CD4-positive, alpha-beta T cell treated with Interleukin-21 for 1 hour (primary cell): ENCODE measurements at regions not wholly inside any gene's neighbourhood (a gene's known extent, or its start where the extent isn't known, plus 50 kb on each side); places are given as distances from the start of the nearest gene placed in this dataset.
"Not testable (repeated sequence)": the region's sequence is repeated elsewhere in the genome, so short reads cannot be mapped to it uniquely, and the experiment has no call there.

Experiments
- DNase-seq: peaks from one replicate; pipeline ENCODE4 v3.0.0-alpha.2; 2020

GRCh38 chrY:22472027-22472426, 68.8 kb downstream of the RBMY1J start:
- DNase-seq: not testable (repeated sequence)

GRCh38 chrY:22477846-22478245, 74.6 kb downstream of the RBMY1J start:
- DNase-seq: not testable (repeated sequence)

- not testable (repeated sequence) for DNase-seq
These were observed 81.3 kb downstream of the RBMY1J start for GRCh38 chrY:22484465-22484864.

DNA sequence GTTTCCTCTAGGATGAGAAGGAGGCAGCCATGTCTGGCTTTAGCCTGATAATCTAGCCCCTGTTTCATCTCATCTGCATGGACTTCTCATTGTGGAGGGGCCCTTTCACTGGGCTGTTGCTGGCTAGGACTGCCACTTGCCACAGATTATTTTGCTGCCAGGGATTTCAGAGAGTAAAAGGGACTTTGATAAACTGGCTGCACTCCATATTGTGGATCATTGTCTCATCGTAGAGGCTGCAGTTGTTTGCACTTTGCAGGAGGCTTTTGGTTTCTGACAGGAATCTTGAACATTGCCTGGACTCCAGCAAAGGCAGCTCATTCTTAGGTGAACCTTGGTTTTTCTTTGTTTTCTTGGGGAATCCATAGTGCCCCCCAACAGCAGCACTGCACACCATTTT, 85.5 kb downstream of the RBMY1J start:
- DNase-seq: not testable (repeated sequence)

DNA sequence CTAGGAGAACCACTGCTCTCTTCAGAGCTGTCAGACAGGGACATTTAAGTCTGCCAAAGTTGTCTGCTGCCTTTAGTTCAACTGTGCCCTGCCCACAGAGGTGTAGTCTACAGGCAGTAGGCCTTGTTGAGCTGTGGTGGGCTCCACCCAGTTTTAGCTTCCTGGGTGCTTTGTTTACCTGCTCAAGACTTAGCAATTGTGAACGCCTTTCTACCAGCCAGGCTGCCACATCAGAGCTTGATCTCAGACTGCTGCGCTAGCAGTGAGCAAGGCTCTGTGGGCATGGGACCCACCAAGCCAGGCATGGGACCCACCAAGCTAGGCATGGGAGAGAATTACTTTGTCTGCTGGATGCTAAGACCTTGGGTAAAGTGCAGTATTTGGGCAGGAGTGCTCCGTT, 96.5 kb downstream of the RBMY1J start:
- not testable (repeated sequence) for DNase-seq

GRCh38 chrY:22513719-22514118, 110.5 kb downstream of the RBMY1J start:
- DNase-seq: not testable (repeated sequence)

DNA sequence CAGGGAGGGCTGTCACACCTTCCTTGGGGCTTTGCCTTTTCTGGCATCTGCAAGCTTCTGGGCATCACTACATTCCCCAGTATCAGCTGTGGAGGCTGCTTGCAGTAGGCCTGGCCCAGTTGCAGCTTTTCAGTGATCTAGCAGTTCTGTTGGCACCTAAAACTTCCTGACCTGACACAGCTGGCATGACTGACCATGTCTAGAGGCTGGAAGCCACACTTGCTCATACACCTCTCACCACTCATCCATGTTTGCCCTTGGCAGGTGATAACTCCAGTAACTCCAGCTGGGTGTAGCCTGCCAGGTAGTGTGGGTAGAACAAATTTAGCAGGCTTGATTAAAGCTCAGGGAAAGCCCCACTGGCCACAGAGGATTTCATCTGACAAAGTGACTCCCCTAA, 122.6 kb downstream of the RBMY1J start:
- DNase-seq: not testable (repeated sequence)

GRCh38 chrY:22572975-22573374, 169.8 kb downstream of the RBMY1J start:
- DNase-seq: not testable (repeated sequence)

GRCh38 chrY:22598767-22599166, 195.6 kb downstream of the RBMY1J start:
- peak; percentile 0 for DNase-seq

DNA sequence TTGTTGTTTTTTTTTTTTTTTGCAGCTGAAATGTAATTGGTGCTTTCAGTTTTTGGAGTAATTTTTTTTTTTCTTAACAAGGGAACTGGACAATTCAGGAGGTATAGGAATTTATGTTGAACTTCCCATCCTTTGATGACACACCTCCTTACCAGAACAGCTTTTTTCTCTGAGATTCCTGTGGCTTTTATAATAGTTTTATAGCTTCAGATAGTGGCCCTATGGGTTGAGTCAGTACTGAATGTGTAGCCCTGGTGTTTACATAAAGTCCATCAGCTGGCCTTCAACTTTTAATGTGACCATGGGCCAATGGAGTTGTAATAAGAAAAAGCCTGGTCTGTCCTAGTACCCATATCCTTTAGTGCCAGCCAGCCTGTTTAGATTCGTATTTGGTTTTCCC, 201.8 kb downstream of the RBMY1J start:
- DNase-seq: not testable (repeated sequence)

GRCh38 chrY:22605658-22606057, 202.4 kb downstream of the RBMY1J start:
- DNase-seq: not testable (repeated sequence)

DNA sequence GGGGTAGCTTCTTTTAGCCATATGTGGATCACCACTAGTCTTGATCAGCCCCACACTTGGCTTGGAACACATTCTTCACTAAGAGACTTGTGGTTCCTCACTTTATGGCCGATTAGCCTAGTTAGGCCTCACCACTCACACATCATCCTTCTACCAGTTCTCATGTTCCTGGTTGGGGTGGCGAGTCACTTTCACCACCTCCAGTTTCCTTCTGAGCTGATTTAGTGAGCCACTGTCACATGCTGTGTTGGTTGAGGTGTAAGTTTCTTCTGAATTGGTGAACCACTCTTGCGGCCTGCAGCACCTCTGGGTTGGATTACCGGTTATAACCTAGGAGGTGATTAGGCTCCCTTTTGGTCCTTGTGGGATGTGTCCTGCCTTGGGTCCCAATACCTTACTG, 203.7 kb downstream of the RBMY1J start:
- DNase-seq: not testable (repeated sequence)

- not testable (repeated sequence) for DNase-seq
These were observed 209.6 kb downstream of the RBMY1J start for GRCh38 chrY:22612772-22613171.
